GM18858 (cell line): ENCODE measurements at regions not wholly inside any gene's neighbourhood (a gene's known extent, or its start where the extent isn't known, plus 50 kb on each side); places are given as distances from the start of the nearest gene placed in this dataset.
"Not testable (repeated sequence)": the region's sequence is repeated elsewhere in the genome, so short reads cannot be mapped to it uniquely, and the experiment has no call there.

Experiments used
- ATAC-seq: cut with Tn5 transposase; IDR thresholded peaks from one replicate; pipeline ENCODE4 v1.9.1; 2021; ENCODE audit not compliant: unreplicated experiment

DNA sequence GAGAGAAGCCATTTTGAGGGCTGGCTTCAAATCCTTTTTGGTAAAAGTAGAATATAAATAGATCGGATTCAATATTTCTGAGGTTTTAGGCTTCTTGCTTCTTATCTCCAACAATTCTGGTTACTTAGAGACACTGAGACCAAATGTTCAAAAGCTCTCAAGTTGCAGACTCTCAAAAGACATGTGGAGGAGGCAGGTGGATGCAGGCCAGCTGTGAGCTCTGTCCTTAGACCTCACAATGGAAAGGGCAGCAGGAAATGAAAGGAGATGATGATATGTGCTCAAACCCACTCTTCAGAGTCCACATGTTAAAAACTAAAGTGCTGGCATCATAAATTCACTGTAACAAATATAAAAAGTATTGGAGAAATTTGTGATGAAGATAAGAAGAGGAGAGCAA, 424.9 kb upstream of the ALCAM start:
- ATAC-seq: no peak

DNA sequence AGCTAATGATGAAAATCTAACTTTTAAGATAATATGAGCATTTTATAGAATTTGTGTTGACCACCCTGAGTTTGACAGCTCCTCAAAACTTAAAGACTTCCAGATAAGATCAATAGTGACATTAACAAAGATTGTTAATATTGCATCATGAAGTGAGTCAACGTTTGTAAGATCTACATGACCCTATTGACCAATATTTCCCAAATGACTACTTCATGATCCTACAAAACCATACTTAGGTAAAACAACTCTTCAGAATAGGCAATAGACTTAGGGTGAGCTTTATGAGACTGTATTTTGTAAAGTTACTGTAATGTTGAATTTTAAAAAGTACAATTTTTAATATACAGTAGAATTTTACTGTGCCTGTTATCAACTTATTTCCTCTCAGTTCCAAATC, 422.7 kb upstream of the ALCAM start:
- no peak for ATAC-seq

DNA sequence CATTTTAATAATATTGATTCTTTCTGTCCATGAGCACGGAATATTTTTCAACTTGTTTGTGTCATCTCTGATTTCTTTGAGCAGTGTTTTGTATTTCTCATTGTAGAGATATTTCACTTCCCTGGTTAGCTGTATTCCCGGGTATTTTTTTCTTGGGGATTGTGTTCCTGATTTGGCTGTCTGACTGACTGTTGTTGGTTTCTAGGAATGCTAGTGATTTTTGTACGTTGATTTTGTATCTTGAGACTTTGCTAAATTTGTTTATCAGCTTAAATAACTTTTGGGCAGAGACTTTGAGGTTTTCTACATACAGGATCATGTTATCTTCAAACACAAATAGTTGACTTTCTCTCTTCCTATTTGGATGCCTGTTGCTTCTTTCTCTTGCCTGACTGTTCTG, 418.8 kb upstream of the ALCAM start:
- ATAC-seq: no peak

DNA sequence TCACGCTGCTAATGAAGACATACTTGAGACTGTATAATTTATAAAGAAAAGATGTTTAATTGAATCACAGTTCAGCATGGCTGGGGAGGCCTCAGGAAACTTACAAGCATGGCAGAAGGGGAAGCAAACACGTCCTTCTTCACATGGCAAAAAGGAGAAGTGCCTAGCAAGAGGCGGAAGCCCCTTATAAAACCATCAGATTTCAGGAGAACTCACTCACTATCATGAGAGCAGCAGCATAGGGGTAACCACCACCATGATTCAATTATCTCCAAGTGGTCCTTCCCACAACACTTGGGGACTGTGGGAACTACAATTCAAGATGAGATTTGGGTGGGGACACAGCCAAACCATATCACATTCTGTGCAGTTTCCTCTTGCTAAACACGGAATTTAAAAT, 416.9 kb upstream of the ALCAM start:
- not testable (repeated sequence) for ATAC-seq

DNA sequence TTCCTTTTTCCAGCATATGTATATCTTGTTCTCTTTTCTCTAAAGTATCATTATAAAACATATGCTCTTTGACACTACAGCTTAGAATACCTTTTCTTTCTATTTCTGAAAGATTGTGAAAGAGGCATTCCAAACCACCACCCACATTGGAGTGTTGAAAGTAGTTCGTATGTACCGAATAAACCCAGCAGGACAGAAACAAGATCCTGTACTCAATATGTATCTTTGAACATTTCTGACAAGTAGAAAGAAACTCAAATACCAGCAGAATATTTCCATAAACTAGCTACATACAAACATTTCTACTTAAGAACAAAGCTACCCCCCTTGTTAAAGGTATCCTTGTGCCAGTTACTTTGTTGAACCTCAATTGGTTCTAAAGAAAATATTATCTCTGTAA, 415.3 kb upstream of the ALCAM start:
- ATAC-seq: no peak

DNA sequence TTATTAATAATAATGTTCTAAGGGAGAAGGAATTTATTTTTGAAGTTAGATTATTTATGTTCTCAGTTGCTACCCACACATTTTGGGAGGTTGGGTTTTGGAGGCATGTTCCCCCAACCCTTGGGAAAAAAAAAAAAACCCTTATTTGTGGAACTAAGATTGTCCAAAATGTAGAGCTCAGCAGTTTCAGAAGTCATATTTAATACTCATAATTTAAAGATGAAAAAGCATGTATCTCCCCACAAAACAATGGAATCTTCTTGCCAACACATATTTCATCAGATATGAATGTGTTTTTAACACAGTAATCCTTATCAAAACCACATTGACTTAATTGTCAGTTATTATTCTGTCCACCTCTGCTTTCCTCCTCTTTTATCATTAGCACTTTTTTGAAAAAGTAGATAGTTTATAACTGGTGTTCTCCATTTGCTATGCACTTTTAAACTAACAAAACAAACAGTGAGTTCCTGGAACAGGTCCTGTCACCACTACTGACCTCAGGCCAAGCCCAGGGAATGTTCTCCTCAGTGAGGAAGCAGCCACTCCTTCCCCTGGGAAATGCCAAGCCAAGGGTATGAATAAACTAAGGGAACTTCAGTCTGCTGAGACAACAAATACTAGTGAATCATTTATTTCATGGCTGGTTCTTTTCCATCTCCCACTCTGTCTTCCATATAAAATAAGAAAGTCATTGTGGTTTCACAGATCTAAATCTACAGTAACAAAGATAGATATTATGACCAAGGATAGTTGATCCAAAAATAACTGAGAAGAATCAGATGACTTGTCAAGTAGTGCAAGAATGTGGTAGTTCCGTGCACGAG, 414.4 kb upstream of the ALCAM start:
- ATAC-seq: no peak

DNA sequence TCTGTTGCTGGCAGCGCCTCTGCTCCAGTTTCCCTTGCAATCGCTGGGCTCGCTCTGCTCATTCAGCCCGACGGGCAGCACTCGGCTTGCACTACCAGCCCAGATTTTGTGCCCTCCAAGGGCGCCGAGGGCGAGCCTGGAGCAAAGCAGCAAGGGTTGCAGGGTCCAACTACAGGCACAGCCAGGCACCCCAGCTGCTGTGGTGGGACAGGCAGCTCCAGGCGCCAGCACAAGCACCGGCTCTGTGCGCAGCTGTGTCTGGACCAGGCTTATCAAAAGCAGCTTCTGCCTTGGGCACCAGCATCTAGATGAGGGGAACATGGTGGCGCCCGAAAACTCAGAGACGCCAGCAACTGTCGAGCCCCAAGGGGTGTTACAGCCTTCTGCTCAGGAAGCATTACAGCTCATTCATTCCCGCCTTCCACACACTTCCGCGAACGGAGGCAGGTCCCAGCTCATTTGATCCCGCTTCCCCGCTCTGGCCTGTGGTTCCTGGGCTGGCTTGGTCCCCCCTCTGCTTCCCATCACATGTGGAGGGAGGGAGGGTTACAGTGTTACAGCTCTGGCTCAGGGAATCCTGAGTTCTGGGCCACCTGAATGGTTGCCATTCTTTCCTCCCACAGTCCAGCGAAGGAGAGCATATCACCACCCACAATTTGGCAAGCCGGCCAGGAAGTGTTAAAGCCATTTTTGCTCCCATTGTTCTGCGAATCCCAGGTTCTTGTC, 409.9 kb upstream of the ALCAM start:
- no peak for ATAC-seq

DNA sequence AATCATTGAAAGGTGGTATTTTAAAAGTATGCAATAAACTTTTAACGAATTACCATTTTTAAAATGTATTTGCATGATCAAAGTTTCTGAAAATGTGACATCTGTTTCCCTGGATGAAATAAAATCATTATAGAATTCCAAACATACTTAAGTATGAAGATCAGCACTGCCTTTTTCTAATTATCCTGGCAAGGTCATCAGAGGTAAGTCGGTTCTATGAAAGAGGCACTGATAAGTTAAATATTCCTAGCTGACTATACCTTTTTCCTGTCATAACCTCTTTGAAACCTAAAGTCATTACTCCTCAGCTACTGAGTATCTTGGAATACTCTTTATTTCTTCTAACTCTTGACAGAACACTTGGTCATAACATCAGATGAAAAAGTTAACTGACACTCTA, 406.1 kb upstream of the ALCAM start:
- no peak for ATAC-seq

DNA sequence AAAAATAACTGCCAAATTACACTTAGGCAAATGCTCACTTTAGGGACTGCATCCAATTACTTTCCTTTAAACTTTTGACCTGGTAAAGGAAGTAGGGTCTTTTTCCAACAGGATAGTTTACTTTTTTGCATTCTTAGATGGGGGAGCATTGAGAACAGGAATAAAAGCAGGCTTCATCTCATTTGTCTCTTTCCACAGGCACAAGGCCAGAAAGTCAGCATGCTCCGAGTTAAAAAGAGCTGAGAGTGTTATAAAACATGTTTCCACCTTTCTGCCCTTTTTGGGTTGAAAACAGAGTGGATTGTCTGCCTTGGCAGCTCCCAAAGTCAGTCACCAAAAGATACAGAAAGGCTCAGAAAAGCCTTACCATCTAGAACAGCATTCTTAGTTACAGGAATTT, 404.9 kb upstream of the ALCAM start:
- no peak for ATAC-seq

DNA sequence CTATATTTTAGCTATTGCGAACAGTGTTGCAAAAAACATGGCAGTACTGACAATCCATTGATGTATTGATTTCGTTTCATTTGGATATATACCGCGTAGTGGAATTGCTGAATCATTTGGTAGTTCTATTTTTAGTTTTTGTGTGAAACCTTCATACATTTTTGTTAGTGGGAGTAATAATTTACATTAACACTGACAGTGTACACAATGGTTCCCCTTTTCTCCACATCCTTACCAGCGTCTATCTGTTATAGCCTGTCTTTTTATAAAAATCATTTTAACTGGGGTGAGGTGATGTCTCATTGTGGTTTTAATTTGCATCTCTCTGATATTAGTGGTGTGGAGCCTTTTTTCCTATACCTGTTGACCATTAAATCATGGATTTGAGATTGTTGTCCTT, 392.4 kb upstream of the ALCAM start:
- ATAC-seq: no peak

DNA sequence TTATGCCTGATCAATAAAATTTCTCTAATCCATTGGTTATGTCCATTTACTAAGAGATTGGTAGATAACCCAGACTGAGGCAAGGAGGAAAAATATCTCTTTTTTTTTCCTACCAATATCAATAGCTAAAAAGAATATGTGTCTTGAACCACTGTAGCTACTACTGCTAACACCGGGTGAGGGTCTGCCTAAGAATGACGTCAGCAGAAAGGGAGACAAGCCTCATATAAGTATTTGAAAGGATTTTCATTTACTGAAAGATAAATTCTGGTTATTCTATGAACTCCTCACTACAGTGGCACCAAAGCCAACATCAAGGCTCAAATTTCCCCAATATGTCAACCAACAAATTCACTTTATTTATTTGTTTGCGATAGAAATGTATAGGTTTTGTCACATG, 389.0 kb upstream of the ALCAM start:
- ATAC-seq: no peak

DNA sequence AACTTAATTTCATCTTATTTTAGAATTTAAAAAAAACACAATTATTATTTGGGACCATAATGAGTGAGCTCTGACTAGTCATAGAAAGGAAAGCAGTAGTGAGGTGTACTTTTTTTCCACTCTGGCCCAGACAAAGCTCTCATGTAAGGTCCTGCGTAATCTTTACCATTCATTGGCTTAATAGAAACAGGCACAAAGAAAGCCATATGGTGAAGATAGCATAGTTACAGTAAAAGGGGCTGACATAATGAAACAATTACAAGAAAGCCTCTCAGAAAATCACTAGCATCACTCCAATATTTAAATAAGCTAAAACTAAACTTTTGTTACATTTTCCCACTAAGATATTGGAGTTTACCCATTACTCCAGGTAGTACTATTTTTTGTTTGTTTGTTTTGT, 384.6 kb upstream of the ALCAM start:
- ATAC-seq: no peak

DNA sequence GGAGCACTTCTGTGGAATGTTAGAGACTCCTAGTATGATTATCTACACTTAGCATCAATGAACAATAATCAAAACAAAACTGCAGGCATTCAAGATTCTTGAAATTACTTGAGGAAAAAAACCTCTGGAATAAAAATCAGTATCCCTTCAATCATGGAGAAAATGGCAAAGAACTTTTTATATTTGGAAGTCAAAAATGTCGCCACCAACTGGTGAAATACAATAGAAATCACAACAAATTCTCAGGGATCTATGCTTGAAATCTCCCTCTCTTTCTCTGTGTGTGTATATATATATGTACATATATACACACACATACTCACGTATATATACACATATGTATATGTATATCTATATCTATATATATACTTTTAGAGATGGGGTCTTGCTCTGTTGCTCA, 378.9 kb upstream of the ALCAM start:
- no peak for ATAC-seq

DNA sequence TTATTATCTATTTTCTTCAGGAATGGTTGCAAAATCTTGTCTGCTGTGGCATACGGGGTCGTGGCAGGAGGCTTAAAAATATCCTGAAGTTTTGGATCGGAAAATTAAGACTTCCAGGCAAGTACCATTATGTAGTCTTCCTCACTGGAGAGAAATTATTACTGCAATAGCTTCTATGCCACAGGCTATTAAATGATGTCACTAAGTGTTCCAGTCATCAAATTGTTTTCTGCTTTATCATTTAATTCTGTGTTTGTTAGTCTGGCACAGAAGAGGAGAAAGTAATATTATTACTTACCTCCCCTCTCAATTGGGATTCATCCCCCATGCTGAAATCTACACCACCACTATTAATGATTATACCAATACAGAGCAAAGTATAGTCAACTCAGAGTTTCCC, 378.2 kb upstream of the ALCAM start:
- ATAC-seq: no peak

DNA sequence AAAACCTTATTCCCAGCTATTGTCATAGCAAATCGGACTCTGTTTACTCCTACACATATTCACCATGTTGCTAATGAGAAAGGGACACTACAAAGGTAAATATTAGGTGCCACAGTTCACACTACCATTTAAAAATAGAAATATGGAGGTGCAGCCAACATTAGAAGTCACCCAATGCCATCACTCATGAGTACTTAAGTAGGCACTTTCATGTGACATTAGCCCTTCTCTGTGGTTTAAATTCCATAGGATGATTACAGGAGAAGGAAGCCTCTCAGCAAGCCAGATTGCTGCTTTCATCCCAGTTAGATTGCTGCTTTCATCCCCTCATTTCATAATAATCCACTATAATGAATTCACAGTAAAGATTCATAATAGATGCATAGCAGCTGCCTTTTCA, 376.8 kb upstream of the ALCAM start:
- no peak for ATAC-seq

DNA sequence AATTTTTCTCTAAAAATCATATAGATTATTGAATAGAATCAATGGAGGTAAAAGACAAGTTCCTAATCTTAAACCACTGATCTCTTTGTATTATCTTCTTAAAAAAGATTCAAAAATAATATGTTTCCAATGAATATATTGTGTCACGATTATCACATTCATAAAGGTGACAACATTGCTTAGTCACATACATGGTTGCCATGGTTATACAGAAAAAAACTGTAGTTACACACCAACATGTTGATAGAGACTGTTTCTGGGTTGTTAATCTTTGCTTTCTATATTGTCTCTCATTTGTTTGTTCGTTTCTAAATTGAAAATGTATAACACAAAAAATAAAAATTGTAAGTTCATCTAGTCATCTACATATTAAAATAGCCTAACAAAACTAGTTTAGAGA, 376.0 kb upstream of the ALCAM start:
- ATAC-seq: no peak

DNA sequence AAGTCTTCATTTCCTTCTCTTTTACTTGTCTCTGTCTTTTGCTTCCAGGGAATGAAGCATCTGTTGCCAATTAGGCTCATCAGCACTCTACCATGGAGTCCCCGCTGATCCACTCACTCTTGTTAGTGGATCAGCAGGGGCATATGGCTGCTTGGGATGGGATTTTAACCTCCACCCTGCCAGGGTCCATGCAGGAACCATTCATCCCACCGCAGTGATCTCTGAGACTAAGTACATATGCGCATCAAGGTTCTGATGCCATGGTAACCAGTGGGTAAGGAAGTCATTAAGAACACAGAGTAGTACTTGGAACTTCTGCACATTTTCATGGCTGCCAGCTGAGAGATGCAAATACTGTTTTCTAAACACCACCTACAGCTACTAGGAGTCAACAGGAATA, 374.0 kb upstream of the ALCAM start:
- ATAC-seq: no peak

DNA sequence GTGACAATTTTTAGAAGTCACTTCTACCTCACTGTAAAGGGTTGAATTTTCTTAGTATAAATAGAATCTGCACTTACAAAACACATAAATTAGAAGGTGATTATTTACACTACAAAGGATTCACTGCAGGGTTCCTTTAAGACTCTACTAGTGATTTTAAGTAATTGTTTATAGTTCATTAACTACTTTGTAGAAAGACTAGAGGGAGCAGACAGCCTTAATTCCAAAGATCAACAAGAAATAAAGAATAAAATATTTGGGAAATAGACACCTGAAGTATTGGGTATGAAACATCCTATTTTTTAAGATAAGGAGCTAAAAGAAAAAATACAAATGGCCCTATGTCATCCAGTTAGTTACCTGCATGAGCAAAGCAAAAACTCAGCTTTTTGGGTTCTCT, 360.5 kb upstream of the ALCAM start:
- no peak for ATAC-seq

DNA sequence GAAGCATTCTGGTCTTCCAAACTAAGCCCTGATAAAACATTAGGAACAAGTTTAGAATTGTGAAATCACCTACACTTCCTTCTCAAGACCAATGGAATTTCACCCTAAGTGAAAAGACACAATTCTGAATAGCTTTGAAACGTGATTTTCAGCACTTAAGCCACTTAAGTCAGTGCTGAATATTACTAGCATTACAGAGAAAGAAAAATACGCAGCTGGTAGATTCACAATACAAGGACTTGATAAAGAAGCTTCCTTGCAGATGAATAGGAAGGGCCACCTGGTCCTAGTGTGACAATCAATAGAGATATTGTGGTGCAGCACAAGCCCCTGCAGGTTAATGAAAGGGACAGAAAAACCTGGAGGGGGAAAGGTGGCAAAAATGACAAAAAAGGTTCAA, 353.1 kb upstream of the ALCAM start:
- ATAC-seq: no peak

DNA sequence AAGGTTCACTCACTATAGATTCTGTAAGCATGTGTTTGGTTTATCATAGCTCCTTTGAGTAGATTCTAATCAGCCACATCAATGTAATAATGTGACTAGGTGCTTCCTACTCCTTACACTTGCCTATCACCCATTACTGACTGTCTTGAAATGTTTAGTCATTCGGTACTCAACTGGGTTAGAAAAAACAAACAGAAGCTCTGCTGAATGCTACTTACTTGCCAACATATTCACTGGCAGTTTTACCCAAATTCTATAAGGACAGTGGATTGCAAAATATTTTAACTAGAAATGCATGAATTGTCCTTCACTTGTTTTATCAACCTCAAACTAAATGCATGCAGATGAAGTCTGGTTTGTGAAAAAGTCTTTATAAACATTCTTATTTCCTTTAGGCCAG, 352.1 kb upstream of the ALCAM start:
- ATAC-seq: no peak

DNA sequence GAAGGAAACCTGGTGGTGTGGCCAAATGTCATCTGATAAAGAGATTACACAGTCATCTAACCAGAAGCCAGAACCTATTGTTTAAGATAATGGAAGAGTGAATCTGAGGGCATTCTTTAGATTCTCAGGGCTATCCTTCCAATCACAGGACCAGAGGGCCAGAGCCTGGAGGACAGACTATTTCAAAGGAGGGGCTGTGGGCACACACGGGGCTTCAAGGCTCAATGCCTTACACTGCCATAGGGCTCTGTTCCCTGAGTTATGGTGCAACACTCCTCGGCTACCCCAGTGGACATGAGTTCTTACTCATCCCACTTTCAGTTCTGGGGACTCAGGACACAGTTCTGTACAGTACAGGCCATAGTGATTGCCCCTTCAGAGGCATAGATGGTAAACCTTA, 343.9 kb upstream of the ALCAM start:
- no peak for ATAC-seq

DNA sequence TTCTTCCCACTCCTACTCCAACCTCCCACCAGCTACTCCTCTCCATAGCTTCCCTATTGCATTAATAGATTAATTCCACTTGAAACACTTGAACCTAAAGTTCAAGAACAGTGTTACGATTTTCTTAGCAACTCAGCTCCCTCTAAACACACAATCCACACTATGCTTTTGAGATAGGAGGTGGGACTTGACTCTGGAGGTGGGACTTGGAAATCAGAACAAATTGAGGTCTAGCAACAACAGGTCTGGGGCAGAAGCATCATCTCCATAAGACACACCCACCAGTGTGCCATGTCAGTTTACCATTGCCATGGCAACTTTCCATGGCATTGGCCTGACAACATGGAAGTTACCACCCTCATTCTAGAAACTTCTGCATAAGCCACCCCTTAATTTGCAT, 336.5 kb upstream of the ALCAM start:
- ATAC-seq: no peak

DNA sequence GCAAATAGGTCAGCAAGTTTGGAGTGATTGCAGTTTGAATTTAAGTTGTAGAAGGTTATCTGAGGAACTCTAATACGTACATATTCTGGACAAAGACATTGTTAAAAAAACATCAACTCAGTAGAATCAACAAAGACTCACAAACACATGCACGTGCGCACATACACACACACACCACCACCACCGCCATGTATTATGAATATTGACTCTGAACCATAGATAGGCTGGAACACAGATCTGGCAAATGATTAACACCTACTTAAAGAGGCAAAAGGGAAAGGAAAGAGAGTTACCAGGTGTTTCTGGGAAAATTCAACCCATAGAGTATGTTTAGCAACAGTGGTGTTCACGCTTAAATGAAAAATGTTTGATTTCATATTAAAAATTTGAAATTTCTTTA, 334.2 kb upstream of the ALCAM start:
- no peak for ATAC-seq
